HG03064 (cell line): ENCODE measurements at regions not wholly inside any gene's neighbourhood (a gene's known extent, or its start where the extent isn't known, plus 50 kb on each side); places are given as distances from the start of the nearest gene placed in this dataset.

ENCODE experiments used
- ATAC-seq: cut with Tn5 transposase; IDR thresholded peaks from one replicate; pipeline ENCODE4 v1.9.1; 2021; ENCODE audit warnings: low read depth; ENCODE audit not compliant: unreplicated experiment

GRCh38 chr4:138927072-138927471 lies 88.5 kb upstream of the NOCT start:
- no peak for ATAC-seq

- no peak for ATAC-seq
These were observed 90.1 kb upstream of the NOCT start for GRCh38 chr4:138925495-138925894.

DNA sequence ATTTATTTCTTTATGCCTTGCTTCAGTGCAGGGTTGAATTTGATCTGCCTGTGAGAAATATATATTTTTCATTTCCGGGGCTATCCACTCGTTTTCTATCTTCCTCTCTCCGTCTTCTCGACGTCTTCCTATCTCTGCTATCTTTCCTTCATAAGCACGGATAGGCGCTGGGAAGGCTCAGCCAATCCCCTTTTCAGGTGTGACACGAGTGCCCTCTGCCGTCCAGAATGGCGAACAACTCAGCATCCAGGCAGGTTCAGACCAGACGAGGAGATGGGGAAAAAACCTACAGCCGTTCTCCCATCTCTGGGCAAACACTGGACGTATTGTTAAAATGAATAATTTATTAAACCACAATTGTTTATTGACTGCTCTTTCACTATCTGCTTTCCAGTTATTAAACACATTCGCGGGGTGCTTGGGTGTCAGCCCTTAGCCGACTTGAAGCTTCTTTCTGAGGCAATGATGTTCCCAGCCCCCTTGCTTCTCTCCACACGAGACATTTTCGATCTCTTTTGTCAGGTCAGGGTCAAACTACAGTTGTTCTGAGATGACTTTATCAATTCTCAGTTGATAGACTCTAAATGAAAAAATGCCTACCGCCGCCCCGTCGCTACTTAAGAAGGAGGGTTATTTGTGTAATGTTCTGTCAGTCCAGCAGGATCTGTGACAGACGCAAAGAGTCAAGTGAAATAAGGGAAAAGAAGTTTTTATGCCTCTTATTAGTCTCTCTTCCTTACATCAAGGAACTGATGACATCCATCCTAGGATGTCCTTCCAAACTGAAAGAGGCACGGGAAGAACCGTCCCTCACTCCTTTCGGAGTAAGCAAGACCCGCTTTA lies 96.3 kb upstream of the NOCT start:
- peak; percentile 92 for ATAC-seq

GRCh38 chr4:138918169-138918869 lies 97.3 kb upstream of the NOCT start:
- no peak for ATAC-seq

DNA sequence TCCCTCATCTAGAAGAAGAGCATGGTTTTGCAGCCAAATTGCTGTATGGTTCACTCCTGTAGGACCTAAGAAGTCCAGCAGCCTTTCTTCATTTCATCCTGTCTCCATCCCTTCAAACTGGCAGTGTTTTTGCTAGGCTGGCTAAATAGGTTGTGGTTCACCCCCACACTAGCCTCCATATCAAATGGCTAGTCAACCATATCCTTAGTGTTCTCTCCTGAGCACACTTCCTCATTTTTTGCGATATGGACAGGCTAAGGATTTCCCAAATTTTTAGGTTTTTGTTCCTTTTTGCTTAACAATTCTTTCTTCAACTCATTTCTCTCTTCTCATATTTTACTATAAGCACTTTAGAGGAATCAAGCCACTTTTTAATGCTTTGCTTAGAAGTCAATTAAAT lies 98.8 kb upstream of the NOCT start:
- no peak for ATAC-seq

GRCh38 chr4:138915756-138916155 lies 99.8 kb upstream of the NOCT start:
- ATAC-seq = no peak

GRCh38 chr4:138912704-138913340 lies 102.8 kb upstream of the NOCT start:
- no peak for ATAC-seq

DNA sequence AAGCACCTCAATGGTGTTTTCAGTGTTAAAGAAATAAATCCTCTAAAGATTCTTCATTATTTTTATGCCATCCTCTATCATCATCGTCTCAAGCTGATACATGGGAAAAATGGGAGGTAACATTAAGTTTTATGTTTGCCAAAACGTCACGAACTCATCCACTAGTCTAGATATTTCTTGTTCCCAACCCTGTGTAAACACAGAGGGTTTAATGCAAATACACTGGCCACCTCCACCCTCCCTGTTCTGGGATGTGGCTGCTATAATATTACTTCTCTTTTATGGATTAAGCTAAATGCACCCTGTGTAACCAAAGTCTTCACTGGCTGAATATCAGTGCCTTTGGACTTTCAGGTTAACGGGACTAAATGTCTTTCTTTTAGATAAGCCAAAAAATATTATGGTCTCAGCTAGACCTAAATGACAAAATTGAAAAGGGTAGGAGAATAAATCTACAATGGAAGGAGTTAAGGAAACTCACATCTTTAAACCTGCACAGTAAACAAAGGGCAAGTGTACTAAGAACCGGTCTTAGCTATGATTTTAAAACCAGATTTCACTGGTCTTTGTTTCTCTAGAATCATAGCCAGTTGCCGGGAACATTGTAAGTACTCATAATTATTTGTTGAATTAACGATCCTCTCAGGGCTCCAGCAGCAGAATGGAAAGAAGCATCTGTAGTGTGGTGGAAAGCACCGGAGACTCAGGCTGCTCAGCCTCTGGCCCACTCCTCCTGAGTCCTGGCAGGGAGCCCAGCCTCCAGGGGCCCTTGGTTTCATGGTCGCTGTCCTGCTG lies 103.5 kb upstream of the NOCT start:
- no peak for ATAC-seq

DNA sequence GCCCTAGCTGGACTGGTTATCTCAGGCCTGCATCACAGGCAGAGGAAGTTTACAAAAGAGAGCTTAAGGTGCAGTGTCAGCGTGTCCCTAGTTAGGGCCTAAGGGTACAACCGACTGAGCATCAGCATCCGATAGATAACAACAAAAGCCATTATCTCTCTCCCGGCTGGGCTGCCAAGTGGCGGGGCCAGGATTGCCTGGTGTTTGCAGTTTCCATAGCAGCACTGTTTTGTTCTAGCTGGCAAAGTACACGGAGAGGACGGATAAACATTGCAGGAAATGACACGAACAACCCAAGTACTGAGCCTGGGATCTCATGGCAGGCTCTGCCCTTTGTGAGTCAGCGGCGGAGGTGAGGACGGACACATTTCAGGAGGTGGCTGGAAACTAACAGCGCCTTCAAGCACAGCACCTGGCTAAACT lies 104.7 kb upstream of the NOCT start:
- ATAC-seq = no peak

GRCh38 chr4:138910195-138910913 lies 105.2 kb upstream of the NOCT start:
- ATAC-seq = no peak

DNA sequence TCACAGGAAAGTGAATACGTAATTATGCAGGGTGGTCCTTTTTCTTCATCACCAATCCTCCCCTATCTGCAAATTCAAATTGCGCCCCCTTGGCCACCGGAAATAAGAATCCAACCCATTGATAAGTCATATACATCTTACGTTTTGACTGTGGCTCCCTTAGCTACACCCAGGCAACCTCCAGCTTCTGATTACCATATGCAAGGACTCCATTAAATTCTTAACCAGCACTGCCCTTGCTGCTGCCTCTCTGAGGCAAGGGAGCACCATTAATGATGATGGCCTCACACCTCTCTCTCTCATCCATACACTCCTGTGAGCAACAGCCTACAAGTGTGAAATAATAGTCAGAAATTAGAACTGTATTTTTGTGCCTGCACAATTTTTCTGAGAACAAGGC lies 106.0 kb upstream of the NOCT start:
- ATAC-seq = no peak

DNA sequence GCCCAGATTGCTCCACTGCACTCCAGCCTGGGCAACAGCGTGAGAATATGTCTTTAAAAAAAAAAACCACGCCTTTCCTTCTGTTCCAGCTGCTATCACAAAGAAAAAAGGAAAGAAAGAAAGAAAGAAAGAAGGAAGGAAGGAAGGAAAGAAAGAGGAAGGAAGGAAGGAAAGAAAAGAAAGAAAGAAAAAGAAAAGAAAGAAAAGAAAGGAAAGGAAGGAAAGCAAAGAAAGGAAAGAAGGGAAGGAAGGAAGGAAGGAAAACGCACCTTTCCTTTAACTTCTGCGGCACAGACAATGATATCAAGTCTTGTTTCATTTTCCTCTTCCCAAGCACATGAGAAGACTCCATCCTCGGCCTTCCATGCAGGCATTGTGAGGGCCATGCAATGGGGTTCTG lies 107.4 kb upstream of the NOCT start:
- no peak for ATAC-seq

GRCh38 chr4:138907174-138907573 lies 108.4 kb upstream of the NOCT start:
- no peak for ATAC-seq

DNA sequence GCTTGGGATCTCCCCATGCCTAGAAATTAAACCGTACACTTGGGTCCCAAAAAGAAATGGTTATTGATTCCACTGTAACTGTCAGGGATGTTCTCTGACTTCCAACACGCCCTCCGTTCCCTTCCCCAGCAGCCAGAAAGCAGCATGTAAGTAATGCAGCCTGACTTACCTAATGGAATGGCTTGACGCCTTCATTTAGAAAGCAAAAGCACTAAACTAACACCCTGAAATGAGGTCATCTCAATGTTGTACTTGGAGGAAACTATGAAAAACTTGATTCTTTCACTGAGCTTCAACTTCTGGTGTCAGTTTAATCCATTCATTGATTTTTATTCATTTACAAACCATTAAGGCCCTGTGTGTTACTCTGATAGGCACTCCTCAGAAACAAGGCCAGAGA lies 110.8 kb upstream of the NOCT start:
- ATAC-seq = no peak

- ATAC-seq = no peak
These were observed 112.4 kb upstream of the NOCT start for GRCh38 chr4:138903185-138903584.

DNA sequence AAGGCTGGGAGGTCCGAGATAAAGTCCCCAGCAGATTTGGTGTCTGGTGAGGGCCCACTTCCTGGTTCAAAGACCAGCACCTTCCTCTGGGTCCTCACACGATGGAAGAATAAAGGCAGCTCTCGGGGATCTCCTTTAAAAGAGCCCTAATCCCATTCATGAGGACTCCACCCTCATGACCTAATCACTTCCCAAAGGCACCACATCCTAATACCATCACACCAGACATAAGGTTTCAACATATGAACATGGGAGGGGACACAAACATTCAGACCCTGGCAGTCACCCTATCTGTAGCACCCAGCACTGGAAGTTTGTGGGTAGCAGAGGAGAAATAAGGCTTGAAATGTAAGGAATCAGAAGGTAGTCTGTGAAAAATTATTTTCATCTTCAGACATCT lies 112.9 kb upstream of the NOCT start:
- no peak for ATAC-seq

DNA sequence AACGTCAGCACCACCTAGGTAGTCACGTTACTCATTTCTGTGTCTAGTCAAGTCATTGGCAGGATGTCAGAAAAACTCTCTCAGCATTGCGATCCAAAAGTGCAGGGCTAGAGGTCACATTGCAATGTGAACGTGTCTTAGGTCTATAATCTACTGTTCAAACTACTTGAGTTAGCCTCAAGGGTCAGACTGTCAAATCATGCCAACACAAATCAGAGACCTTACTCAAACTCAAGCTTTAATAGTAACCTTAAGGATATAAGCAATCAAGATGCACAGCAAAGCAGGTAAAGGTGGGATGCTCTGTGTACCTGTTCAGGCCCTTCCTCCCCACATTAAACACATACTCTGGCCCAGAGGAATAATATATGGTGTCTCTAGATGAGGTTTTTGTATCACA lies 114.4 kb upstream of the NOCT start:
- ATAC-seq = no peak

DNA sequence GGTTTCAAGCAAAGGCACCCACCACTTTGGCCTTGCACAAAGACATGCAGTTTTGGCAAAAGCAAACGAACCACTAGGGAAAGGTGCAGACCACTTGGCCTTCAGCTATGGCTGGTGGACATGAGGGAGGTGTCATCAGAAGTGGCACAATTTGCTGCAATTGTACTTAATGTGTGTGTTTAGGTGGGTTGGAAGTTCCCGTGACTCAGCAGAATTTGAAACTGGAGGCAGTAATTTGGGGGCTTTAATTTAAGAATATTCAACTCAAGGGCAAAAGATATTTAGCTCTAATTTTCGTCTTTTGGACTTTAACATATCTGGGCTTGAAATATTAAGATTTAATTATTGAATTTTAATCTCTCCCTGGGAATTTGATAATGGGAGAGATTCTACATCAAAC lies 115.6 kb upstream of the NOCT start:
- no peak for ATAC-seq

- no peak for ATAC-seq
These were observed 117.3 kb upstream of the NOCT start for GRCh38 chr4:138898282-138898681.

- ATAC-seq = no peak
These were observed 117.8 kb upstream of the NOCT start for GRCh38 chr4:138897811-138898226.
